ENCODE measurements at regions not wholly inside any gene's neighbourhood (a gene's known extent, or its start where the extent isn't known, plus 50 kb on each side); places are given as distances from the start of the nearest gene placed in this dataset.

GRCh38 chr11:69366591-69366990, 72.6 kb downstream of the MYEOV start:
- DNase-seq: no peak

- DNase-seq: no peak
These were observed 73.4 kb downstream of the MYEOV start for GRCh38 chr11:69367211-69367964.

GRCh38 chr11:69368119-69368880, 74.3 kb downstream of the MYEOV start:
- DNase-seq: no peak

DNA sequence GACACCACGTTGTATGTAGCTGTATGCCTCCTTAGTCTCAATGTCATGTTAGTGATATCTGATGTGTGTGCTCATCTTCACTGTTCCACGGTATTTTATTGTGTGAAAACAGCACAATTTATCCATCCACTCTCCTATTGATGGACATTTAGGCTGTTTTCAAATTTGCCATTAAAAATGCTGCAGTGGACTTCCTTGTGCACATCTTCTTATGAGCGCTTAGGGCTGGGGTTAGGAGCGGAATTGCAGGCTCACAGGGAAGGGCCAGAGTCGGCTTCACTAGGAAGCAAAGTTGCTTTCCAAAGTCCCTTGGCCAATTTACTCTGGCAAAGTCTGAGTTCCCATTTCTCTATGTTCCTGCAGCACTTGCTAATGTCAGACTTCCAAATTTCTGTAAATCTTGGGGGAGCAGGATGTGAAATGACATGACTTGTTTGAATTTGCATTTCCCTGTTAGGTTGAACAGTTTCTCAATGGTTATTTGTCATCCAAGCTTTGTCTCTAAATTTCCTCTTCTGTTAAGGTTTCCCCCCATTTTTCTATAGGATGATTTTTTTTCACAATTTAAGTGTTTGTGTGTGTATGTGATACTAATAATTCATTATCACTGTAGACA, 75.4 kb downstream of the MYEOV start:
- no peak for DNase-seq

- DNase-seq: no peak
These were observed 76.0 kb downstream of the MYEOV start for GRCh38 chr11:69369945-69370344.

GRCh38 chr11:69370984-69371709, 77.2 kb downstream of the MYEOV start:
- DNase-seq: no peak

DNA sequence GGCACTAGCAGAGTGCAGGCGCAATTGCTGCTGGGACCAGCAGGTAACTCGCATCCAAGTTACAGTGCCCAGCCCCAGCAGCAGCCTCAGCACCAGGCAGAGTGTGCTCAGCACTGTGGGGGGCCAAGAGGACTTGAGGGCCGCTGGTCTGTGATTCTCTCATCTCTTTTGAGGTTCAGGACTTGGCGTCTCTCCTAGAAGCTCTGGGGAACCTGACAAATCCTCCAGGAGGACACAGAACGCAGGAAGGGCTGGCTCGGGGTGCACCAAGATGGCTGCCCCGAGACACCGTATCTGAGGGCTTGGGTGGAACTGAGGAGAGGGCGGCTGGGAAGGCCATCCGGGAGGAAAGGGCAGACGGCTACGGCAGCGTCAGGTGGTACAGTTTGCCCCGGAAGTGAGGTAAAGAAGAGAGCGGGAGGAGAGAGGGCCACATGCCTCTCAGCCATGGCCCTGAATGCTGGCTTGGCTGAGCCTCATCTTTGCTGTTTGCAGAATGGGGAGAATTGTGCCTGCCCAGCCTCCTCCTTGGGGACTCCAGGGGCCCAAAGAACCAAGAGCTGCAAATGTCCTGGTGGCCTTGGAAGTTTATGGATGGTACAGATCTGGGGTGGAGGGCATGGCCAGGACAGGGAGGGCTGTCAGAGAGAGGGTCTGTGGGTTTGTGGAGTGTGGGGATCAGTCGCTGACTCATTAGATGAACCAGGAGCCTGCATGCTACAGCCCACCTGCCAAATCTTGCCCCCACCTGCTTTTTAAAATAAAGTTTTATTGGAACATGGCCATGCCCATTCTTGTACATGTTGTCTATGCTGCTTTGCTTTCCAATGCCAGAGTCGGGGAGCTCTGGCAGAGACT, 78.0 kb downstream of the MYEOV start:
- no peak for DNase-seq

DNA sequence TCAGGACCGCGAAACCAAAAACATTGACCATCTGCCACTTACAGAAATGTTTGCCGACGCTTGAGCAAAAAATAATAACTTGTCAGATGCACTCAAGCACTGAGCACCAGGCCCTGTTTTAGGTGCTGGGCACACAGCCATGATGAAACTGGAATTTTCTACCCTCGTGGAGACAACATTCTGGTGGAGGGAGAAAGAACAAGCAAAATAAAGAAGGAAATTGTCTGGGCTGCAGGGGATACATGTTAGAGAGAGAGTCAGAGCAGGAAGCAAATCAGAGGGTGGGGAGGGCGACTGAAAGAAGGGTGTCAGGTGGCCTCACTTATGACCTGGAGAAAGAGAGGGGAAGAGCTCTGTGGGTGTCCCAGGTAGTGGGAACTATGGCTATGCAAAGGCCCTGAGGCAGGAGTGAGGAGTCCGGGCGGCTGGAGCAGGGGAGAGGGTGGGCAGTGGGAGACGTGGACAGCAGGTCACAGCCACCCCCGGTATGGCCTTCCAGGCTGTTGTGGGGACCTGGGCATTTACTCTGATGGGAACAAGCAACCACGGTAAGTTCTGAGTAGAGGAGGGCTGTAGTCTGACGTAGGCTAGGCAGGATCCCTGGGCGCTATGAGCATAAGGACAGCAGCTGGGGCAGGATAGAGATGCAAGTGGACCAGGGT, 78.8 kb downstream of the MYEOV start:
- no peak for DNase-seq

DNA sequence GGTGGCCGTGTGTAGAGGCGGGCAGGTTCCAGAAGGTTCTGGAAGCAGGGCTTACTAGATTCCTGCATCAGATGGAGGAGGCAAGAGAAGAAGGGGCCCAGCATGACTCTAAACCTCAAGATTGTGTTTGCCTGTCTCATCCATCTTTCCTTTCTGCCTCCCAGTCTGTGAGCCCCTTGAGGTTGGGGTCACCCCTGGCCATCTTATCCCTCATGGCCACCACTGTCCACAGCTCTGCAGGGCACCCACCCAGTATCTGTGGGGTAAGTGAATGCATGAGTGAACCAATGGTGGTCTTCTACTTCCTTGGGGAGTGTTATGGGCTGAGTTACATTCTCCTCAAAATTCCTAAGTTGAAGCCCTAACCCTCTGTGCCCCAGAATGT, 79.3 kb downstream of the MYEOV start:
- DNase-seq: no peak

DNA sequence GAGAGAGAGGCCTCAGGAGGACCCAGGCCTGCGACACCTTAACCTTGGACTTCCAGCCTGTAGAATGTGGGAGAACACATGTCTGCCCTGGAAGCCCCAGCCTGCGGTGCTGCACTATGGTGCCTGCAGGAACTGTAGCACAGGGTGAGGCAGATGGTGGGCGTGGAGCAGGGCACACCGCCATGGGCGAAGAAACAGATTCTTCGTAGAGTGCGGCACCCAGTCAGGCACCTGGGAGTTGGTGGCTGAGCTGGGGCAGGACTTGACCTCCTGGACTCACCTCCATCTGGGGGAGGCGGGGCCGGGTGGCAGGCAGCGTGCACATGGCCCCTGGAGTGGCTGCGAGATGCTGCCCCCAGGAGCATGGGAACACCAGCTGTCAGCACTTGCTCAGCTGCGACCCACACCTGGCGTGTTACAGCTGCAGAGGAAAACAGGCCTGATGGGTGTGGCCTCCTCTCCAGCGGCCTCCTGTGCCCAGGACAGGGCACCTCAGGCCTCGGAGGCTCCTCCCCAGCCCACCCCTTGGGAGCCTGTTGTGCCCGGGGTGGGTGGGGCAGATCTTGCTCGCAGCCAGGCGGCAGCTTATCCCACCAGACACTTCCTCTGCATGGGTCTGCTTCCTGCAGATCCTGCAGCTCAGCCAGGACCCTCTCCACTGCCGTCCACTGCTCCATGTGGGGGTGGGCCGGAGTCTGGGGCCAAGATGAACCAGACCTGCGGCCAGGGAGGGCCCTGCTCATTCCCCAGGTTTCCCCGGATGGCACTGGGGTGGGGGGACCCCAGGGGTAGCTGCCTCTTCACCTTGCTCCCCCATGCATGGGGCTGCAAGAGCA, 80.4 kb downstream of the MYEOV start:
- DNase-seq: peak; percentile 69

- DNase-seq: no peak
These were observed 81.0 kb downstream of the MYEOV start for GRCh38 chr11:69374946-69375310.

DNA sequence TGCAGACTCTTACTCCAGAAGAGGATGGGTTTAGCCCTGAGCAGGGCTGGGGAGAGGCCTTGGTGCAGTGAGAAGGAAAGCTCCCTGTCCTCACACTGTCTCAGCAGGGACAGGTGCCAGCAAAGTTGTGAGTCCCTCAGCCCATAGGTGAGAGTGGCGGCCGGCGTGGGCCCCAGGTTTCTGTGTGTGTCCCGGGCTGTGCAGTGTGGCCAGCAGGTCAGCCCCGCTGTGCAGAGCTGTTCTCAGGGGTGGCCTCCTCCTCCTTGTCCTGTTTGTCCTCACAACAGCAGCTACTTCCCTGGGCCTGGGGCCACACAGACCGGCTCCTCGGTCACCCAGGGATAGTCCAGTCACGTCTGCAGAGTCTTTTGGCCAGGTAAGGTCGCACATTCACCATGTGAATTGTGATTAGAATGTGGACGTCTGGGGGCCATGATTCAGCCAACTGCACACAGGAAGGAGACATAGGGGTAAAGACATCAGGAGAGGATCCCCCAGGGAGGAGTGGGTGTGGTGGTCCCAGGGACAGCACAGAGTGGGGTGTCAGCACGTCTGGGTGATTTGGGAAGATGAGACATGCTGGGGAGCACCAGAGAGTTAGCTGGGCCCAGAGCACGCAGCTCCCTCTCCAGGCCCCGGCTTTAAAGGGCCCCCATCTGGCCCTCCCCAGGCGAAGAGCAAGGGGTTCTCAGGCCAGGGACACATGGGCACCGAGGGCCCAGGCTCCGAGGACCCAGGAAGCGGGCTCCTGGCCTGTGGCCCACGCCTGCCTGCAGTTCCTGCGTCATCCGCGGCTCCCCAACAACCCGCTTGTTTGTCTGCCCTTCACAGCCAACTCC, 81.6 kb downstream of the MYEOV start:
- DNase-seq: no peak

DNA sequence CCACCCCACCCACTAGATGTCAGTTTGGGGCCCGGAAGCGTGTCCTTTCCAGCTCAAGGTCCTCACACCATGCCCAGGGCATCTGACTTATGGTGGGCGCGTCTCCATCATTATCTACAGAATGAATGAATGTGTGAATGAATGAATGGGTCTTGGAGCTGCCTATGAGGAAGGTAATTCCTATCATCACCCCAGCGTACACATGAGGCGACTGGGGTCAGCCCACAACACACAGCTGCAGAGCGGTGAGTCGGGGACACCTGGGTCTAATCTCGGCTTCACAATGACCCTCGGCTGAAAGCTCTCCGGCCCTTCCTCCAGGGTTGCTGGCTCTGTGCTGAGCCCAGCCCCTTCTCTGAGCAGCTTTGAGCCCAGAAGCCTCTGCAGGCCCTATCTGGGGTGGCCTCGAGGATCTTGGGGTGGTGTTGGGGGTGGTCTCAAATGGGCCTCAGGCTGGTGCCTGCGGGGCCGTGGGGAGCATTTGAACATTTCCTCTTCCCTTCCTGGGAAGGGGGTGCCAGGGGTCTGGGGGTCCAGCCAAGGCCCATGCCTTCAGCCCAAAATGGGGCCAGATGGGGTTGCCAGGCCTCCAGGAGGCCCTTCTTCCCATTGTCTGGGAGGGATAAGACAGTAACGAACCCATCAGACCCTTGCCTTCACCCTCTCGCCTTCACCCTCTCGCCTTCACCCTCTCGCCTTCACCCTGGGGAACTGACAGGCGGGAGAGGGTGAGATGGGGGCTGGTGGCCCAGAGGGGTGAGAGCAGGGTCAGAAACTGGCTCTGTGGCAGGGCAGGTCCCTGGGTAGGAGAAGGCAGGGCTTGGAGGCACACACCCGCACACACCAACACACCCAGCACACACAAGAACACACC, 82.4 kb downstream of the MYEOV start:
- peak; percentile 38 for DNase-seq

- peak; percentile 36 for DNase-seq
These were observed 83.3 kb downstream of the MYEOV start for GRCh38 chr11:69377029-69377952.

- DNase-seq: no peak
These were observed 84.0 kb downstream of the MYEOV start for GRCh38 chr11:69377953-69378302.

GRCh38 chr11:69378303-69379141, 84.6 kb downstream of the MYEOV start:
- no peak for DNase-seq

- DNase-seq: no peak
These were observed 86.5 kb downstream of the MYEOV start for GRCh38 chr11:69380451-69380901.

All from hematopoietic multipotent progenitor cell treated with erythropoietin and hydrocortisone succinate and interleukin-3 and kit ligand, for 8 days (in vitro differentiated cells).